Astrocyte (in vitro differentiated cells and primary cell): ENCODE measurements at regions not wholly inside any gene's neighbourhood (a gene's known extent, or its start where the extent isn't known, plus 50 kb on each side); places are given as distances from the start of the nearest gene placed in this dataset.

ENCODE experiments used
- DNase-seq: peaks from one replicate; pipeline ENCODE4 v3.0.0-alpha.2; 2010; ENCODE audit warnings: low read depth
- FAIRE-seq: peaks from 2 replicates; lab custom pipeline; 2011; peaks lifted over from hg19 to GRCh38; lab: Jason Lieb, UNC
- H2AFZ ChIP-seq: 2 replicates; pipeline ENCODE4 v1.6.0; 2012; ENCODE audit warnings: low read depth, low read length, inconsistent platforms
- H3K27ac ChIP-seq: 2 replicates; pipeline ENCODE4 v1.5.1; 2011; ENCODE audit warnings: low read depth, low read length, inconsistent platforms
- H3K27me3 ChIP-seq: 2 replicates; pipeline ENCODE4 v1.6.0; 2011; ENCODE audit warnings: low read length, inconsistent platforms; ENCODE audit not compliant: insufficient read depth
- H3K36me3 ChIP-seq: 2 replicates; pipeline ENCODE4 v1.5.1; 2011; ENCODE audit warnings: low read length, inconsistent platforms; ENCODE audit not compliant: insufficient read depth
- H3K4me1 ChIP-seq: 2 replicates; pipeline ENCODE4 v1.5.1; 2011; ENCODE audit warnings: low read length, inconsistent platforms; ENCODE audit not compliant: insufficient read depth
- H3K4me2 ChIP-seq: 2 replicates; pipeline ENCODE4 v1.6.0; 2012; ENCODE audit warnings: low read length, inconsistent platforms
- H3K4me3 ChIP-seq: 2 replicates; pipeline ENCODE4 v1.5.1; 2011; ENCODE audit warnings: low read depth, mild to moderate bottlenecking, low read length, inconsistent platforms; ENCODE audit not compliant: insufficient read depth
- H3K79me2 ChIP-seq: 2 replicates; pipeline ENCODE4 v1.6.0; 2012; ENCODE audit warnings: mild to moderate bottlenecking, low read length, inconsistent platforms; ENCODE audit not compliant: insufficient read depth
- H3K9ac ChIP-seq: 2 replicates; pipeline ENCODE4 v1.6.0; 2012; ENCODE audit warnings: mild to moderate bottlenecking, low read length, inconsistent platforms
- H3K9me3 ChIP-seq: 2 replicates; pipeline ENCODE4 v1.5.1; 2012; ENCODE audit warnings: low read depth, mild to moderate bottlenecking, low read length, inconsistent platforms; ENCODE audit not compliant: insufficient read depth
- H4K20me1 ChIP-seq: 2 replicates; pipeline ENCODE4 v1.6.0; 2012; ENCODE audit warnings: low read length, inconsistent platforms; ENCODE audit not compliant: insufficient read depth
- H3K27ac Mint-ChIP-seq: one replicate; pipeline ENCODE4 v1.8.0; 2021; ENCODE audit warnings: mild to moderate bottlenecking, mixed read lengths; ENCODE audit not compliant: unreplicated experiment
- H3K27me3 Mint-ChIP-seq: one replicate; pipeline ENCODE4 v1.8.0; 2021; ENCODE audit warnings: low read depth, mixed read lengths; ENCODE audit not compliant: unreplicated experiment
- H3K36me3 Mint-ChIP-seq: one replicate; pipeline ENCODE4 v1.8.0; 2021; ENCODE audit warnings: low read depth, mixed read lengths; ENCODE audit not compliant: unreplicated experiment
- H3K4me1 Mint-ChIP-seq: one replicate; pipeline ENCODE4 v1.8.0; 2021; ENCODE audit warnings: low read depth, mixed read lengths; ENCODE audit not compliant: unreplicated experiment
- H3K4me3 Mint-ChIP-seq: one replicate; pipeline ENCODE4 v1.8.0; 2021; ENCODE audit warnings: mild to moderate bottlenecking, moderate library complexity, mixed read lengths; ENCODE audit not compliant: unreplicated experiment
- H3K9me3 Mint-ChIP-seq: one replicate; pipeline ENCODE4 v1.8.0; 2021; ENCODE audit warnings: mild to moderate bottlenecking, mixed read lengths; ENCODE audit not compliant: unreplicated experiment
- EZH2 ChIP-seq: IDR thresholded peaks from 2 replicates; pipeline ENCODE4 v1.6.1; 2012; ENCODE audit warnings: mild to moderate bottlenecking, low read length, inconsistent platforms; ENCODE audit not compliant: insufficient read depth
- TF ChIP-seq, protein P1 (sequence below): IDR thresholded peaks from 2 replicates; pipeline ENCODE4 v1.5.1; 2011; ENCODE audit warnings: low read depth, mild to moderate bottlenecking, inconsistent platforms, low read length, moderate library complexity; ENCODE audit not compliant: insufficient read depth

DNA sequence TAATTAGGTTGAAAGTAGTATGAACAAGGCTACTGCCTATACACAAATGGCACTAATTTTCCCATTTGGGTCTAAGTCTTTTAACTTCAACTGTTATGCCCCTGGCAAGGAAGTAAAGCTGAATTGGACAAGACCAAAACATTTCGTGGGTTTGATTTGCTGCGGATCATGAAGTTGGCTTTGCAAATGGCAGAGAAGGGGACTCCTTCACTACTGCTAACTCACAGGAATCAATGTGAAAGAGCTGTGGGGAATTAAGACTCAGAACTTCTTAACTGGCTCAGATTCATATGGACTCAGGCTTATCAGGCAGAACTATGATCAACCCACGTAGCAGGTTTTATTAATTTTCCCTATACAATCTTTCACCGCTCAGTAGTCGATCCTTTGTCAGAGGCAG is 73.8 kb upstream of the IFNE start:
- H3K79me2 ChIP-seq = peaks cover 100% of the 10 kb centered on the region
- peak; percentile 80 for FAIRE-seq
- H3K4me1 ChIP-seq = peaks cover 29% of the 10 kb centered on the region
- H3K4me3 ChIP-seq = peak overlapping the region; percentile 96
- Mint-ChIP-seq H3K4me1 (peaks cover 28% of the 10 kb centered on the region), H3K9me3 (no peaks in the 10 kb centered on the region), H3K36me3 (no peaks in the 10 kb centered on the region), H3K4me3 (peak overlapping the region; percentile 9), H3K27me3 (no peaks in the 10 kb centered on the region), H3K27ac (peak overlapping the region; percentile 30)
- H3K9me3 ChIP-seq = no peaks in the 10 kb centered on the region
- H3K9ac ChIP-seq = peak overlapping the region; percentile 98
- peak; percentile 60 for DNase-seq
- peaks cover 4% of the 10 kb centered on the region for H3K36me3 ChIP-seq
- TF ChIP-seq EZH2 = no peak
- TF ChIP-seq, protein P1, sequence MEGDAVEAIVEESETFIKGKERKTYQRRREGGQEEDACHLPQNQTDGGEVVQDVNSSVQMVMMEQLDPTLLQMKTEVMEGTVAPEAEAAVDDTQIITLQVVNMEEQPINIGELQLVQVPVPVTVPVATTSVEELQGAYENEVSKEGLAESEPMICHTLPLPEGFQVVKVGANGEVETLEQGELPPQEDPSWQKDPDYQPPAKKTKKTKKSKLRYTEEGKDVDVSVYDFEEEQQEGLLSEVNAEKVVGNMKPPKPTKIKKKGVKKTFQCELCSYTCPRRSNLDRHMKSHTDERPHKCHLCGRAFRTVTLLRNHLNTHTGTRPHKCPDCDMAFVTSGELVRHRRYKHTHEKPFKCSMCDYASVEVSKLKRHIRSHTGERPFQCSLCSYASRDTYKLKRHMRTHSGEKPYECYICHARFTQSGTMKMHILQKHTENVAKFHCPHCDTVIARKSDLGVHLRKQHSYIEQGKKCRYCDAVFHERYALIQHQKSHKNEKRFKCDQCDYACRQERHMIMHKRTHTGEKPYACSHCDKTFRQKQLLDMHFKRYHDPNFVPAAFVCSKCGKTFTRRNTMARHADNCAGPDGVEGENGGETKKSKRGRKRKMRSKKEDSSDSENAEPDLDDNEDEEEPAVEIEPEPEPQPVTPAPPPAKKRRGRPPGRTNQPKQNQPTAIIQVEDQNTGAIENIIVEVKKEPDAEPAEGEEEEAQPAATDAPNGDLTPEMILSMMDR = no peak
- no peak overlapping the region for H2AFZ ChIP-seq
- peak overlapping the region; percentile 90 for H3K4me2 ChIP-seq
- peak overlapping the region; percentile 92 for H3K27ac ChIP-seq
- H3K27me3 ChIP-seq = no peaks in the 10 kb centered on the region
- H4K20me1 ChIP-seq = peaks cover 15% of the 10 kb centered on the region

DNA sequence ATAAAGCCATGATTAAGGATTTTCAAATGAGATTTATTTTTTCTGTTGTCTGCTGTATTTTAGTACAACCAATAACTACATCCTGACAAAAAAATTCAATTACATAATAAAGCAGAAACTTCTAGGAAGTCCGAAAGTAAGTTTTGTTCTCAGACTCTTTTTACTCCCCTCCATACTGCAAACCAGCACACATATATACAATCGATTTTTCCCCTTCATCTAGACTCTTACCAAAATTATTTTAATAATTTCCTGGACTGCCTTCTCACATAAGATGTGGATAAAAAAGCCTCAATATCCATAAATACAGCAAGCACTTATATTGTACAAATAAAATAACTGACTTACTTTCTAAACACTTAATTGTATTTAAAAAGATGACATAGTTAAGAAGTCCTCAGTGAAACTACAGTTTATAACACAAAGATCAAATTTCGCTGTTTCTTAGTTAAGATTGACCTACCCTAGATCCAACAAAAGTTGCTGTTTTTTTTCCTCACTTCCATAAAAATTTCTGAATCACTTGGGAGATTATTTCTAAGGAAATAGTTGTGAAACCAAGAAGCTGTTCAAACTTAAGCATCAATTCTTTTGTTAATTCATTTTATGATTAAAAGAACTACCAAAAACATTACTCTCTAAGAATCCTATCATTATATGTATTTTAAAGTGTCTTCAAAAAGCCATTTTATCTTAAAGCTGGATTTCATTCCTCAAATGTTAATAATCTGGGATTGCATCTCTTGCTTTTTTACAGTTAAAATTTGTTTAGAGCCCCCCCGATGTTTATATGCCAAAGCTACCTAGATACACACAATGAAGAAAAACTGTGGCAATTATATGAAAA is 74.7 kb upstream of the IFNE start:
- FAIRE-seq = peak; percentile 9

More for the DNA sequence above, 74.7 kb upstream of the IFNE start:
- Histone ChIP-seq H3K27ac (peak overlapping the region; percentile 92), H2AFZ (no peak overlapping the region), H3K4me1 (peaks cover 20% of the 10 kb centered on the region), H3K4me3 (peak overlapping the region; percentile 96), H4K20me1 (peaks cover 15% of the 10 kb centered on the region), H3K9me3 (no peaks in the 10 kb centered on the region), H3K36me3 (peaks cover 4% of the 10 kb centered on the region), H3K9ac (peak overlapping the region; percentile 98), H3K4me2 (peak overlapping the region; percentile 90), H3K79me2 (peaks cover 100% of the 10 kb centered on the region), H3K27me3 (no peaks in the 10 kb centered on the region)
- Mint-ChIP-seq H3K4me1 (peaks cover 23% of the 10 kb centered on the region), H3K27me3 (no peaks in the 10 kb centered on the region), H3K36me3 (no peaks in the 10 kb centered on the region), H3K27ac (peak overlapping the region; percentile 53), H3K4me3 (peak overlapping the region; percentile 94), H3K9me3 (no peaks in the 10 kb centered on the region)
- no peak for DNase-seq
- no peak for TF ChIP-seq EZH2
- TF ChIP-seq, protein P1 = no peak
